D341Med (cell line): ENCODE measurements at regions not wholly inside any gene's neighbourhood (a gene's known extent, or its start where the extent isn't known, plus 50 kb on each side); places are given as distances from the start of the nearest gene placed in this dataset.
"Not testable (repeated sequence)": the region's sequence is repeated elsewhere in the genome, so short reads cannot be mapped to it uniquely, and the experiment has no call there.

Source experiments
- DNase-seq: peaks from one replicate; pipeline ENCODE4 v3.0.0; 2012; ENCODE audit warnings: low spot score

- no peak for DNase-seq
These were observed 132.5 kb upstream of the CHD1 start for GRCh38 chr5:99061299-99061698.

GRCh38 chr5:99060306-99061261 is 131.8 kb upstream of the CHD1 start:
- peak; percentile 56 for DNase-seq

- DNase-seq: no peak
These were observed 130.9 kb upstream of the CHD1 start for GRCh38 chr5:99059685-99060084.

GRCh38 chr5:99058466-99058865 is 129.7 kb upstream of the CHD1 start:
- DNase-seq: no peak

GRCh38 chr5:99054972-99055371 is 126.2 kb upstream of the CHD1 start:
- DNase-seq: no peak

- DNase-seq: no peak
These were observed 117.1 kb upstream of the CHD1 start for GRCh38 chr5:99045871-99046270.

GRCh38 chr5:99043257-99043656 is 114.5 kb upstream of the CHD1 start:
- not testable (repeated sequence) for DNase-seq

GRCh38 chr5:99037668-99038067 is 108.9 kb upstream of the CHD1 start:
- no peak for DNase-seq

- no peak for DNase-seq
These were observed 107.1 kb upstream of the CHD1 start for GRCh38 chr5:99035942-99036341.

- DNase-seq: no peak
These were observed 105.5 kb upstream of the CHD1 start for GRCh38 chr5:99034336-99034735.

- no peak for DNase-seq
These were observed 104.5 kb upstream of the CHD1 start for GRCh38 chr5:99033014-99033900.

GRCh38 chr5:99032234-99033013 is 103.6 kb upstream of the CHD1 start:
- peak; percentile 62 for DNase-seq

GRCh38 chr5:99030906-99031440 is 102.2 kb upstream of the CHD1 start:
- DNase-seq: no peak

GRCh38 chr5:99029172-99029571 is 100.4 kb upstream of the CHD1 start:
- DNase-seq: no peak

GRCh38 chr5:99028170-99028569 is 99.4 kb upstream of the CHD1 start:
- DNase-seq: not testable (repeated sequence)

- no peak for DNase-seq
These were observed 96.7 kb upstream of the CHD1 start for GRCh38 chr5:99025298-99026045.

- DNase-seq: no peak
These were observed 94.5 kb upstream of the CHD1 start for GRCh38 chr5:99023330-99023729.

GRCh38 chr5:99022250-99022649 is 93.4 kb upstream of the CHD1 start:
- DNase-seq: no peak

GRCh38 chr5:99020698-99021048 is 91.9 kb upstream of the CHD1 start:
- no peak for DNase-seq

- DNase-seq: no peak
These were observed 91.2 kb upstream of the CHD1 start for GRCh38 chr5:99019812-99020697.
